Non-pigmented ciliary epithelial cell (primary cell): ENCODE measurements at regions not wholly inside any gene's neighbourhood (a gene's known extent, or its start where the extent isn't known, plus 50 kb on each side); places are given as distances from the start of the nearest gene placed in this dataset.
"Not testable (repeated sequence)": the region's sequence is repeated elsewhere in the genome, so short reads cannot be mapped to it uniquely, and the experiment has no call there.

Experiments used
- DNase-seq: peaks from one replicate; pipeline ENCODE4 v3.0.0-alpha.2; 2010; ENCODE audit warnings: low read depth

DNA sequence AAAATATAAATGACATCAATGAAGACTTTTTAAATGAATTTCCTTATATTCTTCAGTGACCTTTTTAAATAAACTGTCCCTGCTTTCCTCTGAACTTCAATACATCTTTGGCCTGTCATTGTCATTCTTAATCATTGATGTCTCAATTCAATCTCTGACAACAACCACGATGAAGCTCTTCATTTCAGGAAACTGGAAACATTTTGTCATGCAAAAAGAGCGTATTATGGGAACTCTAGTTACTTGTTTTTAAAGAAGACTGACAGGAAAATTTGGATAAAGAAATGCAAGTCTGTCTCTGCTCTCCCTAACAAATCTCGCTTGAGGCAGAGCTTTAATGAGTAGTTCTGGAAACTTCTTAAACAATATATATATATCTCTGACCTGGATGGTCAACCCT, 535.8 kb upstream of the ADGRL2 start:
- DNase-seq, result no peak

DNA sequence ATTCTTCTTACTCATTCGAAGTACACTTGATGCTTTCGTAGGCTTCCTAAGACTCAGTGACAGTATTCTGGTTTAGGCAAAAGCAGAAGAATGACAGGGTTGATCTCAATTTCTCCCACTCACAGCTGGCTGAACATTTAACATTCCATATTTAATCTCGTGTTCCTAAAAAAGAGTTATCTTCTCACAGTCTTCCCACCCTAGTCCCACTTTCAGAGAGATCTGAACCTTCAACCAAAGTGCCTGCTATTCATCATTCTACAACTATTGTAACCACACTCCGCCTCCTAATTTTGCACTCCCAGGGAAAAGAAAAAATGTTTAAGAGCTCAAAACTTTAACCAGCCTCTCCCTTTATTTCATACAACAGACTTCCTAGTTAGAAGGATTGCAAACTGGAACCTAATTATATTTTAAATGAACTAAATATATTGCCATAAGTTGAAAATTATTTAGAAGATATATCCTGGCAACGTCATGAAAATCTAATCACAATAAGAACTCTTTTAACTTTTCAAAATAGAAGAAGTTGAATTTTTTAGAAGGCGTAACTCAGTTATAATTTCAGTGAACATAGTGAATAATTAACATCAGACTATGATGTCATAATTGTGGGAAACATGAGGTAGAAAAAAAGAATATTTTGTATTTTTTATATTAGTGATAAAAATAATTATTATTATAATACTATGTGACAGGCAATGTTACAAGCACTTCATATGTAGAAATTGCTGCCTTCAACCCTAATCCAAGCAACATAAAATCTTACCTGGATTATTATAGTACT, 540.9 kb upstream of the ADGRL2 start:
- DNase-seq, result no peak

DNA sequence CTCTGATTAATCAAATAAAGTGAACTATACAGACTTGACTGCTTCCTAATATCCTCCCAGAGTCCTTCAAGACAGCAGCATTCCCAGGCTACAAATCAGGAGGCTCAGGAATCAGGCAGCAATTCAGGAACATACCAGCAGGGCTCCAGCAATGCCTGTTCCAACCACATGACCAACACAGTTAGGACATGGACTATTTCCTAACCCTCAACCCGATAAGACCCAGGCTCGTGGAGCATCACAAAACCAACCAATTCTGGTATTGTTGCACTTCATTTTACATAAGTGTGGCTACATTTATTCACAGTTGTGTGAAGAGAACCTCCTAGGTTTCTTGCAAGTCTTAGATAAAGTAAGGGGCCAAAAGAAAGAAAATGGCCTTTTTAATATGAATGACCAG, 546.2 kb upstream of the ADGRL2 start:
- no peak for DNase-seq

DNA sequence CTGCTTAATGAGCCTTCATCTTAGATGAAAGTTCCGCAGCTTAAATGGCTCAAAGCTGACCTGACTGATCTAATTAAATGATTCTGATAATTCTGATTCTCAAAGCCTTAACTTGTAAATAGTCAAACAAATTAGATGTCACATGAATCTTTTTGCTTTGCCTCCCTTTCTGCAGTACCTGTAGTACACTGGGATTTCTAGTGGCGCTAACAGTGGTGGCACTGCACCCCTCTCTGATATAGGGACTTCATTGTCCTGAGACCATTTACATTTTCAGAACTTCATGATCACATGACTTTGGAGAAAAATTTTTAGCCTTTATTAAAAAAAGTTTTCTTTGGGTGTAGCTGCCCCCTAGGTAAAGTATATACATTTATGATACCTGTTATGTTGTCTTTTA, 546.7 kb upstream of the ADGRL2 start:
- no peak for DNase-seq

DNA sequence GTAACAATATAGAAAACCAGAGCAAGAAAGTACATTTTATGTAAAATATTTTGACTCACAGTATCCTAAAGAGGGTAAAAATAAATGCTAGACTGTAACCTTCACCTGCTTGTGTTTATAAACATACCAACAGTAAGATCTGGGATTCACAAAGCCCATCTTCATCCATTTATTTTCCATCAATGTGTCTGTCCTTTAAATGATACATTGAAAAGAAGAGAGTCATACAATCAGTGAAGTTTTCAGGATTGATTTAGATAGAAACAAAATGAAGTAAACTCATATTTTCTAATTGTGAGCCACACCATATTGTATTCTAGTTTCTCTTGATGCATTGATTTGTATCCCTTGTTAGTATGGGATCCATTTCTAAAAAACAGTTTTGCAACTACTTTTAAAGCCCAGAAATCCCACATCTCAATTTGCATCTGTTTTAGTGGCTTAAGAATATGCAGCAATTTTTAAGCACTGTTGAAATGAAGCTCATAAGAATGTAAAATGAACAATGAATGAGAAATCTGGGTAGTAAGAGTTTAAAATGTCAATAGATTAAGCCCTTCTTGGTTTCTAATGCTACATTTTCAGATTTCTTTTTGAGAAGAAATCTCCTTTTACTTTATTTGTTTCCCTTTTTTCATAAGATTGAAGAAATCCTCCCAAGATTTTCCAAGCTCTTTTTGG, 548.1 kb upstream of the ADGRL2 start:
- no peak for DNase-seq

DNA sequence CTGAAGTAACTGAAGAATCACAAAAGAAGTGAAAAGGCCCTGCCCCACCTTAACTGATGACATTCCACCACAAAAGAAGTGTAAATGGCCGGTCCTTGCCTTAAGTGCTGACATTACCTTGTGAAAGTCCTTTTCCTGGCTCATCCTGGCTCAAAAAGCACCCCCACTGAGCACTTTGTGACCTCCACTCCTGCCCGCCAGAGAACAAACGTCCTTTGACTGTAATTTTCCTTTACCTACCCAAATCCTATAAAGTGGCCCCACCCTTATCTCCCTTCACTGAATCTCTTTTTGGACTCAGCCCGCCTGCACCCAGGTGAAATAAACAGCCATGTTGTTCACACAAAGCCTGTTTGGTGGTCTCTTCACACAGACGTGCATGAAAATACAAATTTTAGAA, 549.9 kb upstream of the ADGRL2 start:
- DNase-seq, result not testable (repeated sequence)

DNA sequence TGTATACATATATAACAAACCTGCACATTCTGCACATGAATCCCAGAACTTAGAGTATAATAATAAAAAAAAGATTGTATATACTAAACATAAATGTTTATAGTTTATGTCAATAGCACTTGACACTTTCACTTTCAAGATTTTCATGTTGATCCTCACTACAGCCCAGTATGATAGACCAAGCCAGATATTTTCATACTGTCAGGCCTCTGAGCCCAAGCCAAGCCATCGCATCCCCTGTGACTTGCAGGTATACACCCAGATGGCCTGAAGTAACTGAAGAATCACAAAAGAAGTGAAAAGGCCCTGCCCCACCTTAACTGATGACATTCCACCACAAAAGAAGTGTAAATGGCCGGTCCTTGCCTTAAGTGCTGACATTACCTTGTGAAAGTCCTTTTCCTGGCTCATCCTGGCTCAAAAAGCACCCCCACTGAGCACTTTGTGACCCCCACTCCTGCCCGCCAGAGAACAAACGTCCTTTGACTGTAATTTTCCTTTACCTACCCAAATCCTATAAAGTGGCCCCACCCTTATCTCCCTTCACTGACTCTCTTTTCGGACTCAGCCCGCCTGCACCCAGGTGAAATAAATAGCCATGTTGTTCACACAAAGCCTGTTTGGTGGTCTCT, 555.5 kb upstream of the ADGRL2 start:
- DNase-seq, result not testable (repeated sequence)

DNA sequence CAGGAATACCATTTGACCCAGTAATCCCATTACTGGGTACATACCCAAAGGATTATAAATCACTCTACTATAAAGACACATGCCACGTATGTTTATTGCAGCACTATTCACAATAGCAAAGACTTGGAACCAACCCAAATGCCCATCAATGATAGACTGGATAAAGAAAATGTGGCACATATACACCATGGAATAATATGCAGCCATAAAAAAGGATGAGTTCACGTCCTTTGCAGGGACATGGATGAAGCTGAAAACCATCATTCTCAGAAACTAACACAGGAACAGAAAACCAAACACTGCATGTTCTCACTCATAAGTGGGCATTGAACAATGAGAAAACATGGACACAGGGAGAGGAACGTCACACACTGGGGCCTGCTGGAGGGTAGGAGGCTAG, 556.1 kb upstream of the ADGRL2 start:
- DNase-seq, result not testable (repeated sequence)

DNA sequence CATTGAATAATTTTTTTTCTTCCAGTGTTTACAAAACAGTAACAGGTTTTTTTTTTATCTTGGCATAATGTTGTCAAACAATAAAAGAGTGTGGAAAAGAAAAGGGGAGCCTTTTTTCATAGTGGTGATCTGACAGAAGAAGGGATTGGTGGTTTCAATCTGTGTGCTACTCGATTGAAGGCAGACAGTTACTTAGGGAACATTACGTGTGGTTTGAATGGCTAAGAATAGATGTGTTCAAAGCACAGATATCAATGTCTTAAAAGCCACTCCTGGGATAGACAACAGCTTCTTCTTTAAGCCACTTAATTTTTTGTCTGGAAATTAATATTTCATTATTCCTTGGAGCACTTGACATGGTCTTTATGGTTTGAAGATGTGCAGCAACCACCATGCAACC, 558.6 kb upstream of the ADGRL2 start:
- no peak for DNase-seq

DNA sequence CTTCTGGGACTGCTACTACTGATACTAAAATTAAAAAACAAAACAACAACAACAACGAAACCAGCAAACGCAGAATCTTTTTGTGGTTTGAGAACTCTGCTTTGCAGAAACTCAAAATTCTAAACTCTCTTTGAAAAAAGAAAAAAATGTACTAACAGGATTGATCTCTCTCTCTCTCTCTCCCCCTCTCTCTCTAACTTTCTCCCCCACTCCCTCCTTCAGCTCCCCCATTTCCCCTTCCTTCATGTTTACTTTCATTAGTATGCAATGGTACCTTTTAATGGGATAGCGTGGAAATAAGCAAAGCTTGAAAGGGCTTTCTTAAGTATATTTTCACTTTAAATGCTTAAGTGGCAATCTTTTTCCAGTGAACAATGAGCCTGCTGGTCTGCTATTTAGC, 562.6 kb upstream of the ADGRL2 start:
- DNase-seq, result no peak

DNA sequence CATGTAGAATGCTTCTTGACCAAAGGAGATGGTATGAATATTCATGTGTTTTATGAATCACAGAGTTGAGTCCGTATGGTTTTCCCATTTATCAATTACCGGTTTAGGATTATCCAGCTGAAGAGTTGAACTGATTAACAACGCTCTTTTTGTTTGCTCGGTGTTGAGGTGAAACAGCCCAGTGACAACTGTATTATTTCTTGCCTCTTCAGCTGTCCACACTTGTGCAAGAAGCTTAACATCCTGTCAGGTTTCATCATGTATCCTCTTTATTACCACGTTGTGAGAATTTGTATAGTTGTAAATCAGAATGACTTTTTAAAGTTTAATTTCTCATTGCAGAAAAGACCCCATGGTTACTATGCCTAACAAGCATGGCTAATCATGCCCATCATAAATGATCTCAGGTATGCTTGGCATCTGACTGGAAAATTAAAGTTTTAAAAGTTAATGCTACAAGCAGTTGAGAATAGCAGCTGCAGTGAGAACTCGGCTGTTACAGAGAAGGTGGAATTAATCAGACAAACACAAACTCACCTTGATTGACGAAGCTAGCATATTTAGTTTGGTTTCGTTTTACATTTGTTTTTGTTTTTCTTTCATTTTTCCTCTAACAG, 563.2 kb upstream of the ADGRL2 start:
- no peak for DNase-seq

DNA sequence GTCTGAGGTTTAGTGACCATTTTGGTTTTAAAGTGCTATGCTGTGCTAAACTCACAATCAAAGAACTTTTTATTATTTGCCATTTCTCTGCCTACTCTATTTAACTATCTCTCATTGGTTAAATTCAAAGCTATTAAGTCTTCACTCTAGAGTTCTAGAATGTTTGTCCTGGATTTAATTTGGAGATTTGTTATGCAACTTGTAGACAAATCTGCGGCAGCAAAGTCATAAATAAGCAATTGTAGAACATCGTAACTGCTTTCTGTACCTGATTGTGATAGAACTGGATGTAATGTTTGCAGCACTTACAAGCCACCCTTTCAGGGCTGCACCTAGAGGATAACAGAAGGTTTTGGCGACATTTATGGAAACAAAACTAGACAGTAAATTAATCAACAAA, 566.5 kb upstream of the ADGRL2 start:
- DNase-seq, result no peak

DNA sequence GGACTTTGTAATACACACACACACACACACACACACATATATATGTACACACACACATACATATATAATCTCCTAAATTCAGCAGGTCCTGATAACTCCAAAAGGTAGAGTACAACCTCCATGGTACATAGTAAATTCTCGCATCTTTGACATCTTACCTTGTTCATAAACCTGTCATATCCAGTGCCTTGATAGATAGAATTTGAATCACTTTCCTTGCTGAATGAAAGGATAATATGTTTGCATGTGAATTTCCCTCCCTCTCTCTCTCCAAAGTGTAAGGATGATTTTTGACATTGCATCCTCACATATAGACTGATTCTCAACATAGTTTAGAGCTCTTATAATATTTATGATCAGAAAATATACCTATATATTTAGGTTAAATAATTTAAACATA, 567.1 kb upstream of the ADGRL2 start:
- DNase-seq, result no peak

DNA sequence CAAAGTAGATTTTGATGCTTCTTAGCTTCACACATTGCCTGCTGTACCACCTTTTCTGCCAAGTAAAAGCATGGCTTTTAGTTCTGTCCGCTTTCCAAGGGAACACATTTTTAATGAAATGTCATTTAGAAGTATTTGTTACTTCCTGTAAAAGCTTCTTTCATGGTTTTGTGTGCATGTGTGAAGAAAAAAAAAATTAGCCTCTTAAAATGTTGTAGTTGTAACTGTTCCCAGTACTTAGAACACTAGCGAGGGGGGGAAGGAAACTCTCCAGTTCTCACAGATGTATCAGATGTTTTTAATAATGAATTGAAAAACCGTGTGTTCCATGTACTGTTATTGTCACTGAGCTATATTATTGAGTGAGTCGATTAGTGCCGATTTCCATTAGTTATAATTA, 568.3 kb upstream of the ADGRL2 start:
- DNase-seq, result no peak

DNA sequence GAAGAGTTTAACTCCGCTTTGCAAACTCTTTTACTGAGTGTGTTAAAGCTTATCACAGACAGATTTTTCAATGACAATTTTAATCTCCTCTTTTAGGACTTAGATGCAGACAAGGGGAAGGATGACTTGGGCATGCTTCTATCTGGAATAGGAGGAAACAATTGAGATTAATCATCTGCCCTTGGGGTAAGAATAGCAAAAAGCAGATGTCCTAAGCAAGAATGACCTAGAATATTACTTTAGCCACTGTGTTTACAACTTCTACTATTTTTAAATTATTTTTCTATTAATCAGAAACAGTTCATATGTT, 569.0 kb upstream of the ADGRL2 start:
- DNase-seq, result no peak

DNA sequence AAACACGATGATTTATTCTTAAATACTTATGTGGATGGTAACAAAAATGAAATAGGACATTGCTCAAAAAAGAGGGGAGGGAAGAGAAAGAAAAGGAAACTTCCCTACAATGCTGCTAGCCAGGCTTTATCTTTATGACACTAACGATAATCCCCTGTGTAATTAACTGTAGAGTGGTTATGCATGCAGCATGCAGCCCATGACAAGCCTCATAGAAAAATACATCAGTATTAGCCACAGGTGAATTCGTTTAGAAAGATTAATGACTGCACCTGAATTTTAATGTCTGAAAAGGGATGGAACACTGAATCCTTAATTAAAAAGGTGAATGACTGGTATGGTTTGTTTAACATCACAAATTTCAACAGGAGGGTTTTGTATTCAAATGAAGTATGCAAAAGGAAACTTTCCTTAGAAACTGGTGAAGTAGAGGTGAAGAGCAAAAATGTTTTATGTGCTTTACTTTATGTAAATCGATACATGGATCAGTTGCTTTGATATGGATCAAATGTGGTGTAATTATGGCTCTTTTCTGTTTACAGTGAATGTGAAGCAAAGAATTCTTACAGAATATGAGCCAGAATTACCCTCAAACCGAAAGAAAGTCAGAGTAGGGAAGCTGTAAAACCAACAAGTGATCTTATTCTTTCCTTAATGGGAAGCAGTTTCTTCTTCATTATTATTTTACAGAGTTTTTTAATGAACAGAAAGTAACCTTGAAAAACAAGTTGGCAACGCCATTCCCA, 569.6 kb upstream of the ADGRL2 start:
- no peak for DNase-seq

DNA sequence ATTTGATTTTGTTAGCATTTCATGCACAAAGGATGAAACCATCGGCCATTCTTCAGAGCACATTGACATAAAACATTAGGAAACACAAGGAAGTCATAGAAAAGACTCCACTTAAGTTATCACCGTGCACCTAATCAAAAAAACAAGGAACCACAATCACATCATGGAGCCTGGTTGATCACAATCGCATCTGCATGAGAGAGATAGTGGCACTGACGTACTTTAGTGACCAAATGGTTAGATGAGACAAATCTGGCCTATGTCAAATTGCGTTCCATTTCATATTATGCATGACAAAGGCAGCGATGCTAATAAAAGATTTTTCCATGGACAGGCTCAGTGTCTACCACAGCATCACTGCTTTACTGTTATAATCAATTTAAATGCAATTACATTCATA, 571.8 kb upstream of the ADGRL2 start:
- DNase-seq, result no peak

DNA sequence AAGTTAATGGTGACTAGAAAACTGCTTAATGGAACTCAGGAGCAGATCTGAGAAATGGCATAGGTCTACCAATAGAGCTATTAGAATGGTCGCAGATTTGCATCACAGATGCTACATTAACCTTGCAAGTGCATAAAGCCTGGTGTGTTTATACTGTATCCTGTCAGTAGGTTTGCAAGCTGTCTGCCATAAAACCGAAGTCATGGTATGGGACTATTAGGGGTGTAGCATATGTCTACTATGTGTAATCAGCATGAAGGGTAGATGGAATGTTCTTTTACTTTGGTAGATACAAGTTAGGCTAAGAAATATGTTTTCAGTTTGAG, 574.2 kb upstream of the ADGRL2 start:
- no peak for DNase-seq

DNA sequence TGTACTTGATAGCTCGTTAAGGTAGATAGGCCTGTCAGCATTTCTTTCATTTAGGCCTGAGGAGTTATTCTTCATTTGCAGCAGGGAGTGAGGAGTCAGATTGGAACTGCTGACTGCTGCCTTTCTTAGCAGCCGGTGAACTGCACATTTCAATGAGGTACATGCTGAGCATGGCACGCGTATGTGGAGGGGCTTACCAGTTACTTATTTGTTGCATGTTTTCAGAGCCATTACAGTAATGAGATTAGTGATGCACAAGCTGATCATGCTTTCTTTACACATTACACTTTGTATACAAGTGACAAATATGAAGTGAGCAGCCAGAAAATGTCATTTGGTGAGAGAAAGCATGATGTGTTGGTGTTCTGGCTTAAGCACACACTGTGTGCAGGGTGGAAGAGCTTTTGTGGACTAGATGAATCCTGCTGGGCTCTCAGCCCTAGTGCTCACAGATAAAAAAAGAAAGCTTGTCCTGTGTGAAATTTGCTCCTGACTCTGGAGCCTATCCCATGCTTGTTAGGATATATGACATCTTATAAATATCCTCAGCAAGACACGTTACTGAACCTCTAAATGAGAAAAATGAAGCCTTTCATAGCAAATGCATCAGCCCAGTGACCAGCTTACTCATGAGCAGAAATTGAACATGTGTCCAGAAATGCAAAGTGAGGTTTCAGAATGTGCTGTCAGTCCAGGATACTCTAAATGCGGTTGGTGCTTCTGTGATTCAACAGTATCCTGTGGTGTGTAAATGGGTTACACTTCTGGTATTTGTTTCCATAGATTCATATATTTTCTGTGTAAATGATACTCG, 574.7 kb upstream of the ADGRL2 start:
- DNase-seq, result no peak

DNA sequence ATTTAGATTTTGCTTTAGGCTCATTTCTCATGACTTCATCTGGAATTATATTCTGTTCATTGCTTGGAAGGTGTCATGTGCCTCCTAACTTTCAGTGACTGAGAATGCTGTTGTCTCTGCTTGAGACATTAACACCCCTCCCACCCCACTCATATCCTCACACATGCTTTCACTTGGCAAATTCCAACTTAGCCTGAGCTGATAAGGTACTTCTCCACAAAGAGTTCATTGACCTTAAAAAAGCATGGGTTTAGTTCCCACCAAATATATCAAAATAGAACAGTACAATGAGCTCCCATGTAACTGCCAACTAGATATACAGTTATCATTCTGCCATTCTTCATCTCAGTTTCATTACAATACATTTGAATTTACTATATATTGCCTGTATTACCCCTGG, 576.5 kb upstream of the ADGRL2 start:
- DNase-seq, result no peak

DNA sequence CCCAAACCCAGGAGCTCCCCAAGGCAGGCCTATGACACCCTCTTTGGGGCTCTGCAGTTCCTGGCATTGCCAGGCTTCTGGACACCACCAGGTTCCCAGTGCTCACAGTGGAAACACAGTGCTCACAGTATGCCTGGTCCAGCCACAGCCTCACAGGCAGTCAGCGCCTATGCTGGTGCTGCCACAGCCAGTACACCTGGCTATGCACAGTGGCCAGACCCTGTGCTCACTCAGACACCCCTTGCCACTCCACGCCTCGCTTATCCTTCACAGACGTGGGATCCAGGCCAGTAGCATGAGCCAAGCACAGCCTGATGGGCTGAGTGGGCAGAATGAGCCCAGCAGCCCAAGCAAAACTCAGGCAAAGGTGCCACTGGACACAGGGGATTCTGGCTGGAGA, 579.2 kb upstream of the ADGRL2 start:
- no peak for DNase-seq

DNA sequence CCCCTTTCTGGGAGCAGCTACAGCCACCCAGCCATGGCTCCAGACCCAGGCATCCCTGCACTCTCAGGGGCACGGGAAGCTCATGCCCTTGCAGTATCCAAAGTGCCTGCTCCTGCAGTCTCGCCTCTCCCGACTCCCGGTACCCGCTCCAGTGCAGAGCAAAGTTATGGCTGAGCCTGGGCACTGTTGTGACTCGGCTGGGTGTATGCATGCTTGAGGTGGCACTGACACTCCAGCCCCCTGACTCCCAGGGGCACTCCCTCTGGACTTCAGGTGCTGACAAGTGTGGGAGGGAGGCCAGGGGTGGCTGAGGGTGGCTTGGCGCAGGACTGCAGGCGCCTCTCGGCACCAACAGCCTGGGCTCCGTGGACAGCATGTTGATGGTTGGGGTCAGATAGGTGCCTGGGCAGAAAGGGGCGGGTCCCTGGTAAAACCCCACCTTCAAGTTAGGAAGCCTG, 580.1 kb upstream of the ADGRL2 start:
- no peak for DNase-seq
